GM18867 (cell line): ENCODE measurements at regions not wholly inside any gene's neighbourhood (a gene's known extent, or its start where the extent isn't known, plus 50 kb on each side); places are given as distances from the start of the nearest gene placed in this dataset.
A peak's percentile ranks its signal among the peaks of the same experiment; 100 is the strongest.

Experiments
- ATAC-seq: cut with Tn5 transposase; IDR thresholded peaks from one replicate; pipeline ENCODE4 v1.9.1; 2021; ENCODE audit warnings: mild to moderate bottlenecking, moderate library complexity; ENCODE audit not compliant: unreplicated experiment

DNA sequence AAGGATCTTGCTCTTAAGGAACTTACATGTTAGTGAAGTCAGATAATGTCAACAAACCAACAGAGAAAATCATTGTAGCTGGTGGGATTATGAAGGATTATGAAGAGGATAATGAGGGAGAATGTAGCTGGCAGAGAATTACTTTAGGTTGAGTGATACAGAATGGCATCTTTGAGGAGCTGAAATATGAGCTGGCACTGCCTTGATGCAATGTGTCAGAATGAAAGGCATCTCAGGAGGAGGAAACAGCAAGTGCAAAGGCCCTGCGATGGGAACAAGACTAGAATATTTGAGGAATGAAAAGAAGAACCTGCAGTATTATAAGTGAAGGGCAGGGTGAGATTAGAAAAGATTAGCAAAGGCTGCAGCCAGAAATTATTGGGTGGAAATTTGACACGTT is 237.2 kb upstream of the ADAMTS9 start:
- ATAC-seq, result no peak

DNA sequence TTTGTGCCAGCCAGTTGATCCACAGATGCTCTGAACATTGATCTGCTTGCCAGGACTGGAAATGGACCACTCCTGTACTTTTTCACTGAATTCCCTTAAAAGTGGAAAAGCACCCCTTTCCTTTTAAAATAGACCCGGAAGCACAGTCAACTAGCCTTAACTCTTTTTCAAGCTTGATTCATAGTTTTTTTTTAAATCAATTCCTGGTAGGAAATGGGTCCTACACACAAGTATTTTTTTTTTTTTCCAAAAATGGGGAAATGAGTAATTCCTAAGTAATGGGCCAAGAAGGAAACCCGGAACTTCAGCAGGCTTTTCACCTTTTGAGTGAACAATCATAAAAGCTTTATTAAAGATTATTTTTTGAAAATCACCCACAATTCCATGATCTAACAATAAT is 234.4 kb upstream of the ADAMTS9 start:
- ATAC-seq, result no peak

DNA sequence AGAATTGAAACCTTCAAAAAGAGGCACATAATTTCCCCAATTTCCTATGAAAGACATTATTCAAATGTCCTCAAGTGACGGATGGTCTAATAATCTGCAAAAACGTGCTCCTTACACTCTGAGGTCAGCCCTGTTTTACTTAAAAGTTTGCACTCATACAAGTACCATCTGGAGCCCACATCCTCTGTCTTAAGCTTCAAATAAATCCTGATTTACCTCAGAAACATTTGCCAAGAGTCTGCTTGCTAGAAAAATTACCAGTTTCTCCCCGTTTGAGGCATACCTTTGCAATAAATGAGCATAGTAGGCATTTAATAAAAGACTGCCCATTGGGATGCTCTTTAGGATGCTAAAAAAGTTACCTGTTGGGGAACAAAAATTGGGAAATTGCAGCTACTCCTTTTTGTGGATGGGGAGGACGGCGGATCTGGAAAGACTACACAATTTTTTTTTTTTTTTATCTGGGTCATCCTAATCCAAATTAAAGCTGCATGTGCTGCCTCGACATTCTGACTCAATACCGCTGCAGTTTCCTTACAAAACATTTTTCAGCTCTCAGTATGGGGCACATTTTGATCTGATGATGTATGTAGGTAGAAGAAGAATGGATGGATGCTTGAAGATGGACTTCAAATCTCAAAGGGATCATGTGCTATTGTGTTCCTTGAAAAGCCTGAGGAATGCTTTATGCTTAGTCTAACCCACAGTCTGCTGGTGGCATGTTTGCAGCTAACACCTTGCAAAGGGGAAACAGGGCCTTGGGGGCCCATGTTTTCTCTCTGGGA is 233.7 kb upstream of the ADAMTS9 start:
- ATAC-seq, result no peak

DNA sequence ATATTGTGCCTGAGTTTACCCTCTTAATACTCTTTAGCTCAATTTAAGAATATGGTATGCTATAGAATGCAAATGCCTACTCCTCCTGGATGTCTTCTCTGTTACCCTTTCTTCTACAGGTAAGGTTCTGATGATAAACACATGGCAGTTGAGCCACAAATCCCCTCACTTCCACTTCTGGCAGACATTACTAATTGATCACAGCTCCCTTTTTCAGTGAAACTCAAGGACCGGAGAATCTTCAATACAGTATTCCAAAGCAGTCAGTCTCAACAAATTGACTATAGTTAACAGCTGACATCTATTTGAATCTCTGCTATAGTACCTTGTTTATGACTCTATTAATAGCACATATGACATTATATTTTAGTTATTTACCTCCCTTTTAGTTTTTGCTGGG is 232.1 kb upstream of the ADAMTS9 start:
- no peak for ATAC-seq

- no peak for ATAC-seq
These were observed 231.2 kb upstream of the ADAMTS9 start for GRCh38 chr3:64918989-64919388.

DNA sequence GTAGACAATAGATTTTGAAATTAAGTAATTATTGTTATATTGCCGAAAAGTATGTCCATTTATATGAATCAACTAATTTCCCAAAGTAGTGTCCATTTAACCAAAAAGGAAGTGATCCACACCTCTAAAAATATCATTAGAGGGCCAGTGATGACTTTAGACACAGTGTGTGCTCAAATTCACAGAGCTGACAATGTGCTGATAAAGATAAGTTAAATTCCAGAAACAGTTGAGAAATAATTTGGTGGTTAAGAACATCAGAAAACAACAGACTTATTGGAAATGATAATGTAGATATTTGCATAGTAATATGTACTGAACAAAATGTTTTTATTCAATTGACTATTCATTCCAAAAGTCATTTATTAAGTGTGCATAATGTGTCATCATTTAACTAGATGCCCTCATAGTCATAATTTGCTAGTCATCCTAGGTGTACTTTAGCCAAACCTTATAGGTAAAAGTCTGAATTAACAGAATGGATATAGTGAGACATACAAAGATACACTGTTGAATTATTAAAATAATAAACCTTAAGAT is 230.2 kb upstream of the ADAMTS9 start:
- ATAC-seq, result no peak

- ATAC-seq, result no peak
These were observed 229.1 kb upstream of the ADAMTS9 start for GRCh38 chr3:64916937-64917336.

DNA sequence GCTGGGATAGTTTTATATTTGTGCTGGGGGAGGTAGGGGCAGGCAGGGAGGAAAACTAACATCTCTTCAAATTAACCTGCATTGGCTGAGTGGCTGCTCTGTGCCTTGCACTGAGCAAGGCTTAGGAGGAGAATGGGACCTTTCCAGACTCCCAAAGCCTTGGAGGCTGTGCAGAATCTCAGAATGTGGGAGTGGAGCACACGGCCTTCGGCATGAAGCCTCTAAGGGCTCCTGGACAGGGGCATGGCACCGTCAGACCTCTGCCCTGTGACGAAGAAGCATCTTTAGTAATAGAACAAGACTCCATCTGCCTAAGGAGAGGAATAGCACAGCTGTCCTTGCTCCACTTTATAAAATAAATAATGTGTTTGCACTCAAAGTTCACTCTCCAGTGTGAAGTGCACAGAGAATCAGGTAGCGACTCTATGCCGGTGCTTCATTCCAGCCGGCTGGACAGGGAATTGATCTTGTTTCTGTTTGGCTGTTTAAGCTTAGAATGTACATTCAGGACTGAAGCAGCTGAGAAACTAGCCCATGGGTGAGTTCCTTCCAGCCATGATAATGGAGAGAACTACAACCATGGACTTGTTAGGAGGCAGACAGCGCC is 228.5 kb upstream of the ADAMTS9 start:
- no peak for ATAC-seq

GRCh38 chr3:64915778-64916177 is 228.0 kb upstream of the ADAMTS9 start:
- no peak for ATAC-seq

DNA sequence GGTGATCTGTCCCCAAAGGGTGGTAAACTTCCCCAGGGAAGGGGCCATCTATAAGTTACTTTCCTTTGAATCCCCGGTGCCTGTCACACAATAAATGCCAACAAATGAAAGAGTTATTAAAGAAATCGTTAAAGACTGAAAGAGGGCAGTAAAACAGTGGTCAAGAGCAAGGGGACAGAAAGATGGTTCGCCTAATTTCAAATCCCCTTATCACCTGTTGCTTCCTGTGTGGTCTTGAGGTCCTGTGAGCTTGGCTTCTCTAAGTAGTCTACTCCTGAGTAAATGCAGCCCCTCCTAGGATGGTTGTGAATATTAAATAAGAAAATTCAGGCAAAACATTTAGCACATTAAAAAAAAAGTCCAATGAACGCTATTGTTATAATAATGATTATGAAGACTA is 225.7 kb upstream of the ADAMTS9 start:
- ATAC-seq, result no peak

GRCh38 chr3:64911138-64911537 is 223.3 kb upstream of the ADAMTS9 start:
- ATAC-seq, result peak; percentile 46

DNA sequence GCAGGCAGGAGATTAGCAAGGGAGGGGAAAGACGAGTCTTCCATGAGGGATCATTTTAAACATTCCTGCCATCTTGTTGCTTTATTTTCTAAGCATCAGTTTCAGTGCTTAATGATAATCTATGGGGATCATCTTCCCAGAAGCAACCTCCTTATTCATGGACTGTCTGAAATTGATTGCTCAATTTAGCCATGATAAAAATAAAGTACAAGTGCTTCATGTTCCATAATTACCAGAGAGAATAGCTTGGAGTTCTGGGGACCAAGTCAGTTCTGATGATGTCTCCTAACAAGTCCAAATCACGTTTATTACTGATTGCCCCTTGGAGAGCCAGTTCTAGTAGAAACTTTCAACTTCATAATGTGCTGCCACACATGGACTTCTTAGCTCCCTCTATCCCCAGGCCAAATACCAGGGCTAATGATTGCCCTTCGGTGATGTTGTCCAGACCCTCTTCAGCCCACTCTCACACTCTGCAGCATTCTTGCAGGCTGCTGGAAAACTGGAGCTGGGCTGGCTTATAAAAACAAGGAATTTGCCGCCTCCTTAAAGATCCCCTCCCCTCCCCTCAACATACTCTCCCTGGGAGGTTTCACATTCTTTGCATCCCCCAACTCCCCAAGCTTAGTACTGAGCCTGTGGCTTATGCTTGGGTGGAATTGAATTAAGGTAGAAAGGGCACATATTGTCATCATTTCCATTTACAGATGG is 222.1 kb upstream of the ADAMTS9 start:
- no peak for ATAC-seq

DNA sequence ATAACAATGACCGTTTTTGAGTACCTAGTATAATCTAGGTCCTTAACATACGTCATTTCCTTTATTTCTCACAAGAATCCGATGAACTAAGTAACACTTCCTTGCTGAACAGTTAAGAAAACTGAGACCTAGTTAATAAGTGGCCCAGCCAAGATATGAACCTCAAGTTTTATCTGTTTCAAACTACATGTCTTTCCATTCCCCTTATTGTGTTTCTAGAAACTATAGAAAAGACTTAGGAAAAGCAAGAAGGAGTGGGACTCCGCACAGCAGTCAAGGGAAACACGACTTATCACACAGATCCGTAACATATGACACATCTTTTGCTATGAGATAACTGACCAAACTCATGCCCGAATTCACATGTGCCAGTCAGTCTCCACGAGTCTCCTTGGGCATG is 221.2 kb upstream of the ADAMTS9 start:
- no peak for ATAC-seq

- ATAC-seq, result no peak
These were observed 220.5 kb upstream of the ADAMTS9 start for GRCh38 chr3:64908251-64908685.

DNA sequence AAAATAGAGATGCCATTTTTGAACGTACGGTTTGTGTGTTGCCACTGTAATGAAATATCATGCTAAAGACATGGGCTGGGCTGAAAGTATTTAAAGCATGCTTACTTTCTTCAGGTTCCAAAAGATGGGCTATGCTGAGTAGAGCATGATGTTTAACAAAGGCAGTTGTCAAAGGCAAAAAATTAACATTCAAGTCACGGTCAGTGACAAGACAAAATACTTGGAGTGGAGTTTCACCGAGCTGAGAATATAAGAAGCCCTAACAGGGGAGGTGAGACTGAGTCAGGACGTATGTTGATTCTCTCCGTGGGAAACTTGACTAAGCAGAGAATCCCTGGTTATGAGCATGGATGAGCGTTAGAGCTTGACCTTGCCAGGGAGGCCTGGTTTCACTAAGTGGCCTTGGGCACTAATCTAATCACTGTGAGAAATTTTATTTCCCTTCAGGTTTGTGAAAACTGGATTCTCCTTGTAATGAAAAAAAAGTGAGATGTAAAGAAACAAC is 218.2 kb upstream of the ADAMTS9 start:
- no peak for ATAC-seq

DNA sequence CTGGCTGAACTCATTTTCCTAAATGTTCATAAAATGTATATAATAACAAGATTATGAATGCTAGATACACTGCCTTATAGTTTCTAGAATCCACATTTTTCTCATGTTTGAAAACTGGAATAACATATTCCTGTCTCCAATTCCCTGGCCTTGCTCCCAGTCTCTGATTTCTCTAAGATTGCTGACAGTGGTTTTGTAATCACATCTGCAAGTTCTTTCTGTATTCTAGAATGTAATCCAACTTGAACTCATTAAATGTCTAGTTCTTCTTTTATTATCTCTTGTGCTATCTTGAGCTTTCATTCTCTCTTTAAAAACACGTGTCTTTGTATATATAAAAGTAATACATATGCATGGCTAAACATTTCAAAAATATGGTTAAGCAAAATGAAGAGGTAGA is 215.2 kb upstream of the ADAMTS9 start:
- no peak for ATAC-seq

- ATAC-seq, result no peak
These were observed 214.3 kb upstream of the ADAMTS9 start for GRCh38 chr3:64901986-64902516.

- no peak for ATAC-seq
These were observed 213.7 kb upstream of the ADAMTS9 start for GRCh38 chr3:64901522-64901885.

- no peak for ATAC-seq
These were observed 213.1 kb upstream of the ADAMTS9 start for GRCh38 chr3:64900617-64901521.

DNA sequence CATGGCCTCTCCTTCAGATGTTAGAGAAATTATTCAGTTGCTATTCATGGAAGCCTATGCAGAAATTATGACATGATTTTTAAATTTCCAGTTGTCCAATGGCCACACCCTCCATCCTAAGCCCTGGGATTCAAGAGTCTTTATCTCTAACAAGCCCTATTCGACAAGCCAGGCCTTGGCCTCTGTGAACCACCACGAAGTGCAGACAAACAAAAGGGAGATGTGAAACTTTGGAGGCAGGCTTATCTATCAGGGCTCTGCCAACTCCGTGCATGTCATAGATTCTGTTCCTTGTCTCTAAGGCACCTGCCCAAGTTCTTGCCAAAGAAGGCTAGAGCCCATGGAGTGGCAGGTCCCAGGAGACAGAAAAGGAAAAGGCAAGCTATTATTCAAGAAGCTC is 212.4 kb upstream of the ADAMTS9 start:
- no peak for ATAC-seq
